GM12878 (cell line): ENCODE measurements at regions not wholly inside any gene's neighbourhood (a gene's known extent, or its start where the extent isn't known, plus 50 kb on each side); places are given as distances from the start of the nearest gene placed in this dataset.

ENCODE experiments used
- ATAC-seq: fragments of 200-7000 bp; cut with Tn5 transposase; 3 replicates; pipeline ENCODE4 v1.9.1; 2020; ENCODE audit warnings: mild to moderate bottlenecking, moderate library complexity
- BruUV-seq: library from RNA; stranded (reverse); fragments of 400-500 nt; replicated peaks from 2 replicates; lab custom pipeline; 2021; lab: Mats Ljungman, UMichigan
- CTCF ChIA-PET: fragments of 300-600 bp; sonication (Branson Sonifier 250); formaldehyde crosslinking; extraction: SDS; loops from one replicate; lab custom pipeline; 2021; ENCODE audit warnings: inconsistent platforms; lab: Yijun Ruan, JAX
- POLR2A ChIA-PET: fragments of 350-600 bp; formaldehyde crosslinking; extraction: SDS; loops from one replicate; lab custom pipeline; 2021; ENCODE audit warnings: inconsistent platforms; lab: Charles Lee
- RAD21 ChIA-PET: fragments of 300-600 bp; sonication (Branson Sonifier 250); formaldehyde crosslinking; loops from one replicate; lab custom pipeline; 2023; ENCODE audit warnings: antibody characterized with exemption; ENCODE audit not compliant: unreplicated experiment; lab: Charles Lee
- SMC1A ChIA-PET: fragments of 300-600 bp; sonication (Branson Sonifier 250); formaldehyde crosslinking; loops from one replicate; lab custom pipeline; 2023; ENCODE audit not compliant: unreplicated experiment, uncharacterized antibody; lab: Charles Lee
- DNase-seq: peaks from one replicate; pipeline ENCODE4 v3.0.0-alpha.2; 2011; ENCODE audit warnings: low read depth, low spot score
- FAIRE-seq: peaks from 3 replicates; lab custom pipeline; 2011; peaks lifted over from hg19 to GRCh38; lab: Jason Lieb, UNC
- H2AFZ ChIP-seq: 2 replicates; pipeline ENCODE4 v1.6.0; 2011; ENCODE audit warnings: low read depth, low read length, control low read depth; ENCODE audit not compliant: control insufficient read depth
- H3K27ac ChIP-seq: 2 replicates; pipeline ENCODE4 v1.5.1; 2011; ENCODE audit warnings: control low read depth; ENCODE audit not compliant: control insufficient read depth, insufficient read depth
- H3K27me3 ChIP-seq, 2 experiments: replicated peaks in 1 of 2; 2 replicates each; pipeline versions ENCODE4 v1.6.0 to v1.6.1; 2011; ENCODE audit warnings: low read length in 1 of 2; ENCODE audit not compliant: control insufficient read depth in 2 of 2, insufficient read depth in 2 of 2
- H3K36me3 ChIP-seq, 2 experiments: 2 replicates each; pipeline ENCODE4 v1.5.1; 2011; ENCODE audit warnings: low read length in 1 of 2; ENCODE audit not compliant: control insufficient read depth in 2 of 2, insufficient read depth in 2 of 2
- H3K4me1 ChIP-seq: 2 replicates; pipeline ENCODE4 v1.6.1; 2011; ENCODE audit warnings: mild to moderate bottlenecking, low read length, moderate library complexity, mixed read lengths; ENCODE audit not compliant: control insufficient read depth, insufficient read depth
- H3K4me2 ChIP-seq: 2 replicates; pipeline ENCODE4 v1.6.0; 2011; ENCODE audit warnings: control low read depth; ENCODE audit not compliant: control insufficient read depth, insufficient read depth
- H3K4me3 ChIP-seq: fragments of 200-600 bp; sonication (generic); 2 replicates; pipeline ENCODE4 v1.5.1; 2016
- H3K79me2 ChIP-seq: 2 replicates; pipeline ENCODE4 v1.6.0; 2011; ENCODE audit warnings: low read length; ENCODE audit not compliant: control insufficient read depth, insufficient read depth
- H3K9ac ChIP-seq: 2 replicates; pipeline ENCODE4 v1.8.0; 2011; ENCODE audit warnings: low read length, control low read depth, mixed read lengths; ENCODE audit not compliant: control insufficient read depth, insufficient read depth
- H3K9me3 ChIP-seq: replicated peaks from 3 replicates; pipeline ENCODE4 v1.5.1; 2011; ENCODE audit warnings: mild to moderate bottlenecking, low read length; ENCODE audit not compliant: control insufficient read depth, insufficient read depth
- H4K20me1 ChIP-seq: 2 replicates; pipeline ENCODE4 v1.6.0; 2011; ENCODE audit not compliant: control insufficient read depth, insufficient read depth
- ASH2L ChIP-seq: fragments of 300-600, 200-600 bp; sonication (generic); IDR thresholded peaks from 2 replicates; pipeline ENCODE4 v1.6.1; 2017; ENCODE audit warnings: low read depth, mild to moderate bottlenecking, borderline replicate concordance
- CEBPB ChIP-seq, 2 experiments: fragments of 150-350 bp in 1 of 2; IDR thresholded peaks; 2 replicates each; pipeline ENCODE4 v1.6.1; 2012 to 2014; ENCODE audit warnings: low read depth in 2 of 2, low read length in 2 of 2, borderline replicate concordance in 1 of 2, inconsistent platforms in 1 of 2
- JUNB ChIP-seq: IDR thresholded peaks from 2 replicates; pipeline ENCODE4 v1.6.1; 2016; ENCODE audit warnings: antibody characterized with exemption, mild to moderate bottlenecking
- KAT2A ChIP-seq: conservative IDR thresholded peaks from 2 replicates; pipeline ENCODE4 v1.6.1; 2011; ENCODE audit warnings: low read depth, low read length; ENCODE audit not compliant: control insufficient read depth
- NR2F1 ChIP-seq: fragments of 450-650 bp; conservative IDR thresholded peaks from 2 replicates; pipeline ENCODE4 v1.6.1; 2017; ENCODE audit warnings: mild to moderate bottlenecking
- PML ChIP-seq: IDR thresholded peaks from 2 replicates; pipeline ENCODE4 v1.6.1; 2012; ENCODE audit warnings: low read length, inconsistent platforms
- SMAD1 ChIP-seq: fragments of 450-650 bp; IDR thresholded peaks from 2 replicates; pipeline ENCODE4 v1.6.1; 2018; ENCODE audit warnings: mild to moderate bottlenecking, low read depth; ENCODE audit not compliant: partially characterized antibody
- SMAD5 ChIP-seq: IDR thresholded peaks from 2 replicates; pipeline ENCODE4 v1.6.1; 2016; ENCODE audit warnings: antibody characterized with exemption, low read depth
- SREBF1 ChIP-seq: IDR thresholded peaks from 2 replicates; pipeline ENCODE4 v1.6.1; 2012; ENCODE audit warnings: mild to moderate bottlenecking, low read length
- YBX1 ChIP-seq: fragments of 450-650 bp; IDR thresholded peaks from 2 replicates; pipeline ENCODE4 v1.6.1; 2016; ENCODE audit warnings: antibody characterized with exemption
- ZNF207 ChIP-seq: fragments of 450-650 bp; IDR thresholded peaks from 2 replicates; pipeline ENCODE4 v1.6.1; 2014; ENCODE audit warnings: antibody characterized with exemption, mild to moderate bottlenecking, borderline replicate concordance
- WGBS: methylation state at CpG from one replicate; pipeline ENCODE4 v1.1.6; 2016; ENCODE audit warnings: low lambda C conversion rate; ENCODE audit not compliant: insufficient replicate concordance, insufficient coverage; ENCODE audit errors: missing lambda C conversion rate; 5-methylcytosine and 5-hydroxymethylcytosine counted together
- in situ Hi-C: fragments of 300-500 bp; cut with MboI; formaldehyde crosslinking; loops from 9 replicates; pipeline ENCODE4 v1.14.3; 2018; ENCODE audit warnings: mixed read lengths
- intact Hi-C: fragments of 100-400 bp; cut with micrococcal nuclease; formaldehyde crosslinking; loops from one replicate; pipeline ENCODE4 v1.14.2; 2022; ENCODE audit not compliant: unreplicated experiment
- TF ChIP-seq, protein P1 (sequence below): fragments of 450-650 bp; formaldehyde crosslinking; IDR thresholded peaks from 2 replicates; pipeline ENCODE4 v1.5.0; 2022; ENCODE audit warnings: mild to moderate bottlenecking, missing genetic modification characterization
- TF ChIP-seq, protein P2 (sequence below): IDR thresholded peaks from 2 replicates; pipeline ENCODE4 v1.6.1; 2012; ENCODE audit warnings: mild to moderate bottlenecking, low read depth, low read length
- TF ChIP-seq, protein P3 (sequence below): IDR thresholded peaks from 2 replicates; pipeline ENCODE4 v1.6.1; 2012; ENCODE audit warnings: low read depth, low read length, improper control_type of control experiment

DNA sequence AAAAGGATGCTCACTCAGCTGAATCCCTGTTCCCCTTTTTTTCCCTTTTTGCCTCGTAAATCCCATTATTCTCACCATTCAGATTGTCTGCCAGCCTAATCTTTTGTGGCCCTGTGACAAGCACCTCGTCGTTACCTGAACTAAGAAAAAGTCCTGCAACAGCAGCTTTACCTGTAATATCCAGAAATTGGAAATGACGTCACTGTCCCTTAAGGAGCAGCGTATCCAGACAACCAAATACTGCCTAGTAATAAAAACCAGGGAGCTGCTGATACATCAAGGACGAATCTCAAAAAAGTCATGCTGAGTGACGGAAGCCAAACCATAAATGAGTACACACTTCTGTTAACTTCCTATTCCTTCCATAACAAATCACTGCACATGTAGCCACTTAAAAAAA, 694.9 kb downstream of the GALR1 start (continued):
- no peak for TF ChIP-seq SREBF1
- TF ChIP-seq YBX1, result no peak
- TF ChIP-seq ASH2L, result no peak
- no peak for TF ChIP-seq PML
- TF ChIP-seq KAT2A, result no peak
- no peak for TF ChIP-seq ZNF207
- no peak for TF ChIP-seq NR2F1

DNA sequence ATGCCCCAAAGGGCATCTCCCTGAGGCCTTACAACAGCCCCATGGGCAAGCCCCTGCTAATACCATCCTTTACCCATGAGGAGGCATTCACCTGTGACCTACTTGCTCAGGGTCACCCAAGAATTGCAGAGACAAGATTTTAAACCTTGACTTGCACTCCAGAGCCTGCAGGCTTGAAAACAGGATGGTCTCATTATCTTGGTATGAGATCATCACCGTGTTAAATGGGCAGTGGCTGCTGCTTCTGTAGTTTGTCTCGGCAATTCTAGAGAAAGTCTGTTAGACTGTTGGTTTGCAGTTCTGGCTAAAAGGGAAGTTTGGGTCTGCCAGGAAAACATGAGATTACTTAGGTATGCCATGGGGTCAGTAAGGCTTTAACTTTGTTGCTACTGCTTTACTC, 698.9 kb downstream of the GALR1 start:
- no peak overlapping the region for H2AFZ ChIP-seq
- no peak overlapping the region for H3K4me2 ChIP-seq
- no peak for DNase-seq
- BruUV-seq, result no TSS peak
- ChIA-PET RAD21 (no interaction called here), POLR2A (no interaction called here)
- no peaks in the 10 kb centered on the region for H3K36me3 ChIP-seq
- no peak overlapping the region for H3K4me3 ChIP-seq
- FAIRE-seq, result no peak
- ATAC-seq, result no peak
- no peak overlapping the region for H3K9ac ChIP-seq
- H4K20me1 ChIP-seq, result no peaks in the 10 kb centered on the region
- intact Hi-C loops, result no loop called here
- no peaks in the 10 kb centered on the region for H3K79me2 ChIP-seq
- TF ChIP-seq SMAD5, result no peak
- TF ChIP-seq JUNB, result no peak
- TF ChIP-seq, protein P1, sequence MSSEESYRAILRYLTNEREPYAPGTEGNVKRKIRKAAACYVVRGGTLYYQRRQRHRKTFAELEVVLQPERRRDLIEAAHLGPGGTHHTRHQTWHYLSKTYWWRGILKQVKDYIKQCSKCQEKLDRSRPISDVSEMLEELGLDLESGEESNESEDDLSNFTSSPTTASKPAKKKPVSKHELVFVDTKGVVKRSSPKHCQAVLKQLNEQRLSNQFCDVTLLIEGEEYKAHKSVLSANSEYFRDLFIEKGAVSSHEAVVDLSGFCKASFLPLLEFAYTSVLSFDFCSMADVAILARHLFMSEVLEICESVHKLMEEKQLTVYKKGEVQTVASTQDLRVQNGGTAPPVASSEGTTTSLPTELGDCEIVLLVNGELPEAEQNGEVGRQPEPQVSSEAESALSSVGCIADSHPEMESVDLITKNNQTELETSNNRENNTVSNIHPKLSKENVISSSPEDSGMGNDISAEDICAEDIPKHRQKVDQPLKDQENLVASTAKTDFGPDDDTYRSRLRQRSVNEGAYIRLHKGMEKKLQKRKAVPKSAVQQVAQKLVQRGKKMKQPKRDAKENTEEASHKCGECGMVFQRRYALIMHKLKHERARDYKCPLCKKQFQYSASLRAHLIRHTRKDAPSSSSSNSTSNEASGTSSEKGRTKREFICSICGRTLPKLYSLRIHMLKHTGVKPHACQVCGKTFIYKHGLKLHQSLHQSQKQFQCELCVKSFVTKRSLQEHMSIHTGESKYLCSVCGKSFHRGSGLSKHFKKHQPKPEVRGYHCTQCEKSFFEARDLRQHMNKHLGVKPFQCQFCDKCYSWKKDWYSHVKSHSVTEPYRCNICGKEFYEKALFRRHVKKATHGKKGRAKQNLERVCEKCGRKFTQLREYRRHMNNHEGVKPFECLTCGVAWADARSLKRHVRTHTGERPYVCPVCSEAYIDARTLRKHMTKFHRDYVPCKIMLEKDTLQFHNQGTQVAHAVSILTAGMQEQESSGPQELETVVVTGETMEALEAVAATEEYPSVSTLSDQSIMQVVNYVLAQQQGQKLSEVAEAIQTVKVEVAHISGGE (CRISPR knock-in tag), result no peak
- TF ChIP-seq, protein P2, sequence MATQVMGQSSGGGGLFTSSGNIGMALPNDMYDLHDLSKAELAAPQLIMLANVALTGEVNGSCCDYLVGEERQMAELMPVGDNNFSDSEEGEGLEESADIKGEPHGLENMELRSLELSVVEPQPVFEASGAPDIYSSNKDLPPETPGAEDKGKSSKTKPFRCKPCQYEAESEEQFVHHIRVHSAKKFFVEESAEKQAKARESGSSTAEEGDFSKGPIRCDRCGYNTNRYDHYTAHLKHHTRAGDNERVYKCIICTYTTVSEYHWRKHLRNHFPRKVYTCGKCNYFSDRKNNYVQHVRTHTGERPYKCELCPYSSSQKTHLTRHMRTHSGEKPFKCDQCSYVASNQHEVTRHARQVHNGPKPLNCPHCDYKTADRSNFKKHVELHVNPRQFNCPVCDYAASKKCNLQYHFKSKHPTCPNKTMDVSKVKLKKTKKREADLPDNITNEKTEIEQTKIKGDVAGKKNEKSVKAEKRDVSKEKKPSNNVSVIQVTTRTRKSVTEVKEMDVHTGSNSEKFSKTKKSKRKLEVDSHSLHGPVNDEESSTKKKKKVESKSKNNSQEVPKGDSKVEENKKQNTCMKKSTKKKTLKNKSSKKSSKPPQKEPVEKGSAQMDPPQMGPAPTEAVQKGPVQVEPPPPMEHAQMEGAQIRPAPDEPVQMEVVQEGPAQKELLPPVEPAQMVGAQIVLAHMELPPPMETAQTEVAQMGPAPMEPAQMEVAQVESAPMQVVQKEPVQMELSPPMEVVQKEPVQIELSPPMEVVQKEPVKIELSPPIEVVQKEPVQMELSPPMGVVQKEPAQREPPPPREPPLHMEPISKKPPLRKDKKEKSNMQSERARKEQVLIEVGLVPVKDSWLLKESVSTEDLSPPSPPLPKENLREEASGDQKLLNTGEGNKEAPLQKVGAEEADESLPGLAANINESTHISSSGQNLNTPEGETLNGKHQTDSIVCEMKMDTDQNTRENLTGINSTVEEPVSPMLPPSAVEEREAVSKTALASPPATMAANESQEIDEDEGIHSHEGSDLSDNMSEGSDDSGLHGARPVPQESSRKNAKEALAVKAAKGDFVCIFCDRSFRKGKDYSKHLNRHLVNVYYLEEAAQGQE, result no peak
- TF ChIP-seq, protein P3, sequence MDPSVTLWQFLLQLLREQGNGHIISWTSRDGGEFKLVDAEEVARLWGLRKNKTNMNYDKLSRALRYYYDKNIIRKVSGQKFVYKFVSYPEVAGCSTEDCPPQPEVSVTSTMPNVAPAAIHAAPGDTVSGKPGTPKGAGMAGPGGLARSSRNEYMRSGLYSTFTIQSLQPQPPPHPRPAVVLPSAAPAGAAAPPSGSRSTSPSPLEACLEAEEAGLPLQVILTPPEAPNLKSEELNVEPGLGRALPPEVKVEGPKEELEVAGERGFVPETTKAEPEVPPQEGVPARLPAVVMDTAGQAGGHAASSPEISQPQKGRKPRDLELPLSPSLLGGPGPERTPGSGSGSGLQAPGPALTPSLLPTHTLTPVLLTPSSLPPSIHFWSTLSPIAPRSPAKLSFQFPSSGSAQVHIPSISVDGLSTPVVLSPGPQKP, result no peak
- no peak for TF ChIP-seq SMAD1
- TF ChIP-seq CEBPB (IDR thresholded peaks at IDR 0.05; ENCODE audit: borderline replicate concordance in 1 of 2, low read depth in 2 of 2, low read length in 2 of 2), result no peak
- TF ChIP-seq, all 136 proteins: peak for 0
- 14% methylated on average over 2 of the region's 2 CpGs for WGBS
- in situ Hi-C loops, result no loop called here
- SMC1A ChIA-PET, result no interaction called here
- no peak overlapping the region for H3K27ac ChIP-seq
- no peaks in the 10 kb centered on the region for H3K9me3 ChIP-seq
- H3K27me3 ChIP-seq, result no peaks in the 10 kb centered on the region
- no peaks in the 10 kb centered on the region for H3K4me1 ChIP-seq
- CTCF ChIA-PET, result no interaction called here
